ENCODE measurements at regions not wholly inside any gene's neighbourhood (a gene's known extent, or its start where the extent isn't known, plus 50 kb on each side); places are given as distances from the start of the nearest gene placed in this dataset.
"Not testable (repeated sequence)": the region's sequence is repeated elsewhere in the genome, so short reads cannot be mapped to it uniquely, and the experiment has no call there.

DNA sequence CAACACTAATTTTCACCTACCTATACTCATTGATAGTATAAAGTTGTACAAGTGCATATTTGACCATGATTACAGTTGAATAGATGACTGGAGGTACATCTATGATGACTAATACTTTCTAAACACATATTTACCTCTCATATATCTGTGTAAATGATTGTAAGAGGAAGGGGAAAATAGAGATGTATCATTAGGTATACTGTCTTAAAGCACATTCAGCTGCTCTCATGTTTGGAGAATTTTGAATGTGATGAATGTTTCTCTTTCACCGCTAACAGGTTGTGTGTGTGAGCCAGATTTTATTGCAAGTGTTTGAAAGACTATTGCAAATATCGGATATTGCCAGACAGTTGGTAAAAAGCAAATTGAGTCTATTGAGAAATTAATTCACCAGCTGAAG is 66.2 kb upstream of the GOLGA8M start:
- not testable (repeated sequence) for TF ChIP-seq POLR2A (IDR thresholded peaks at IDR 0.05)
- TF ChIP-seq, protein P1, sequence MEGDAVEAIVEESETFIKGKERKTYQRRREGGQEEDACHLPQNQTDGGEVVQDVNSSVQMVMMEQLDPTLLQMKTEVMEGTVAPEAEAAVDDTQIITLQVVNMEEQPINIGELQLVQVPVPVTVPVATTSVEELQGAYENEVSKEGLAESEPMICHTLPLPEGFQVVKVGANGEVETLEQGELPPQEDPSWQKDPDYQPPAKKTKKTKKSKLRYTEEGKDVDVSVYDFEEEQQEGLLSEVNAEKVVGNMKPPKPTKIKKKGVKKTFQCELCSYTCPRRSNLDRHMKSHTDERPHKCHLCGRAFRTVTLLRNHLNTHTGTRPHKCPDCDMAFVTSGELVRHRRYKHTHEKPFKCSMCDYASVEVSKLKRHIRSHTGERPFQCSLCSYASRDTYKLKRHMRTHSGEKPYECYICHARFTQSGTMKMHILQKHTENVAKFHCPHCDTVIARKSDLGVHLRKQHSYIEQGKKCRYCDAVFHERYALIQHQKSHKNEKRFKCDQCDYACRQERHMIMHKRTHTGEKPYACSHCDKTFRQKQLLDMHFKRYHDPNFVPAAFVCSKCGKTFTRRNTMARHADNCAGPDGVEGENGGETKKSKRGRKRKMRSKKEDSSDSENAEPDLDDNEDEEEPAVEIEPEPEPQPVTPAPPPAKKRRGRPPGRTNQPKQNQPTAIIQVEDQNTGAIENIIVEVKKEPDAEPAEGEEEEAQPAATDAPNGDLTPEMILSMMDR (IDR thresholded peaks at IDR 0.05), result not testable (repeated sequence)

All from Peyer's patch (tissue), 4 donors.